NCI-H1694 treated with DMSO at 0.1 percent for 48 hours (cell line): ENCODE measurements at regions not wholly inside any gene's neighbourhood (a gene's known extent, or its start where the extent isn't known, plus 50 kb on each side); places are given as distances from the start of the nearest gene placed in this dataset.

Experiments
- DNase-seq: peaks from one replicate; lab custom pipeline; 2025; lab: John Stamatoyannopoulos, UW

GRCh38 chr9:129237164-129237611, 59.1 kb upstream of the IER5L start:
- DNase-seq = no peak

GRCh38 chr9:129236441-129237145, 58.5 kb upstream of the IER5L start:
- DNase-seq = no peak

- no peak for DNase-seq
Observed at GRCh38 chr9:129235931-129236331, 57.9 kb upstream of the IER5L start.

DNA sequence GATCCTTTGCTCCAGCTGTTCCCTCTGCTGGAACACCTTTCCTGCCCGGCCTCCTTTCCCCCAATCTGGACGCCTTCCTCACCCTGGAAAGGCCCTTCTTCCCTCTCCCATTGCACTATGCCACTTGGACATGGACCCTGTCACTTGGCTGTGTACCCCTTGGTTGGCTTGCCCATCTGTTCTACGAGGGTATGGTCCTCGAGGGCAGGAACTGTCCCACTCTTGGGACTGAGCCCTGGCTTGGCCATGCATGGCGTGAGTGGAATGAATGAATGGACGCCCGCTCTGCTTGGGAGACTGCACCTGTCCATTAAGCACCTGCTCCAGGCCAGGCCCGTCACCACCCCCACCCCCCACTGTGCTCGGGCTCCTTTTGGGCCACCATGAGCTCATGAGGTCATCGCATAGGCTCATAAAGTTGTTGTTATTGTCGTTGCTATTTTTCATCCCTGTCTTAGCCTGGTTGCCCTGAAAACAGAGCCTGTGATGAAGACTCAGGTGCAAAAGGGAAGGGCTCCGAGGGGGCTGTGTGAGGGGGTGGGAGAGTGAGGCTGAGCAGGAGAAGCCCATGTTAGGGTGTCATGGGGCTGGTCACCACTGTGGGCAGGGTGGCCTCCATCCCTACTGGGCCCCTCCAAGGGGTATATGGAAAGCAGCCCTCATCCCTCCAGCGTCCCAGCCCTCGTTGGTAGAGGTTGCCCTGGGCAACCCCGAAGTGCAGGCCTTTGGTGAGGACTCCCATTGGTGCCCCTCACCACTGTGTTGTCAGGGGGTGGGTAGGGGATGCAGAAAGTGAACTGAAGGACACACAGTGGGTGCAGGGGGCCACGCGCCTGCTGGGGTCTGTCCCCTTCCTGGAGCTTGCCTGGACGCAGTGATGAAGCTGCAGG, 57.2 kb upstream of the IER5L start:
- DNase-seq = no peak

DNA sequence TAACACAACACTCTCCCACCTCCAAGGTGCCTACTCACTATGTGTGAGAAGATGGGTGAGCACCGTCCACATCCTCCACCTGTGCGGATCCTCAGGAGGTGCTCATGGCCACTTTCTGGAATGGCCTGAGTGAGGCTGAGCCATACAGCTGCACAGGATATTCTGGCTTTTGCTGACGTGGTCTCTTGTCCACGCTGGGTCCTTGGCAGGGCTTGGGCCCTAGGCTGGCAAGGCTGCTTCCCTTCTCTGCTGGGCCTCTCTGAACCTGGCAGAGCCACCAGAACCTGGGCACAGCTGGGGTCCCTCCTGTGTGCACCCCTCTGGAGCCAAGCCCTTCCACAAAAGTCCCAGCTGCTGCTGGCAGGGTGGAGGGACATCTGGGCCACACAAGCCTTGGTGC, 56.4 kb upstream of the IER5L start:
- no peak for DNase-seq

GRCh38 chr9:129232839-129233591, 55.0 kb upstream of the IER5L start:
- no peak for DNase-seq

- no peak for DNase-seq
Observed at GRCh38 chr9:129231759-129232158, 53.7 kb upstream of the IER5L start.

DNA sequence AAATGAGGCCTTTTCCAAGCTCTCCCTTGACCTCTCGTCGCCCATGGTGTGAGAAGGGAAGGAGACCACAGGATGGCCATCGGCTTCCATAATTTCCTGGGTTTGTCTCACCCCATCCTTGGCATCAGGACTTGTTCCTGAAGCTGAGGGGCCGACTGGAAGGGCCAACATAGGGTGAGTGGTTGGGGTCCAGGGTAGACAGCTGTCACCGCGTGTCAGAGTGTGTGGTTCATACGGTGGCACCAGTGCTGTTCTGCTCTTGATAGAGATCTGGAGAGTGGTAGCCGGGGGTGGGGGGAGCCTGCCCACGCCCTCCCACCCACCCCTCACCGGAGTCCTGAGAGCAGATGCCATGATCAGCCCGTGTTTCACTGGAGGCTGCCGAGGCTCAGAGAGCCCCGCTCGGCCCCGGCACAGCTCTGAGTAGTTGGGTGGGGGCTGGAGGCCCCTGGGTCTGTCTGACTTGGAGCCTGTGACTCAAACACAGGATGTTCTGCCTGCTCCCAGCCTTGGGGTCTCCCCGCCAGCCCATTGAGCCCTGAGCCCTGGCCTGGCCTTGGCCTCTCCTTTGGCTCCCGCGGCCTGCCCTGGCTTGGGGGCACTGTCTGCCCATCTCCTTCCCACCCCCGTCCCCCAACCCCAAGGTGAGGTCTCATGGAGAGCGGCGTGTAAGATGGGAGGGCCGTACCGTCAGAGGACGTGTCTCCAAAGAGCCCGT, 53.1 kb upstream of the IER5L start:
- DNase-seq = no peak

DNA sequence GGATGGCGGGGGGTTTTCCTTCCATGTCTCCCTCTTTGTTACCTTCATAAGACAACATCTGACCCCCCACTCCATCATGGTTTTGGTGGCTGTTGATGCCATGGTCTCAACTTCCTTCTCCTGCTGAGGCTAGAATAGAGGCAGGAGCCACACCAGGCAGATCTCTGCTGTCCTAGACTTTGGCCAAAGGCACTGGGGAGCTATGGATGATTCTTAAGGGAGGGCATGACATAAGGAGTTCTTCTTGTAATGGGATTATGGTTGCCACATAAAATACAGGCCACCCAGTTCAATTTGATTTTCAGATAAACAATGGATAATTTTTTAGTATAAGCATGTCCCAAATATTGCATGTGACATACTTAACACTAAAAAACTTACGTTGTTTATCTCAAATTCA, 52.2 kb upstream of the IER5L start:
- DNase-seq = no peak
